22Rv1 (cell line): ENCODE measurements at regions not wholly inside any gene's neighbourhood (a gene's known extent, or its start where the extent isn't known, plus 50 kb on each side); places are given as distances from the start of the nearest gene placed in this dataset.
"Not testable (repeated sequence)": the region's sequence is repeated elsewhere in the genome, so short reads cannot be mapped to it uniquely, and the experiment has no call there.

Experiments used
- H3K27ac ChIP-seq: fragments of 450-650 bp; 2 replicates; pipeline ENCODE4 v1.5.1; 2017
- CTCF ChIP-seq: fragments of 450-650 bp; IDR thresholded peaks from 2 replicates; pipeline ENCODE4 v1.5.1; 2017; ENCODE audit warnings: mild to moderate bottlenecking
- ZFX ChIP-seq: fragments of 450-650 bp; IDR thresholded peaks from 2 replicates; pipeline ENCODE4 v1.6.1; 2017; ENCODE audit warnings: antibody characterized with exemption, borderline replicate concordance

DNA sequence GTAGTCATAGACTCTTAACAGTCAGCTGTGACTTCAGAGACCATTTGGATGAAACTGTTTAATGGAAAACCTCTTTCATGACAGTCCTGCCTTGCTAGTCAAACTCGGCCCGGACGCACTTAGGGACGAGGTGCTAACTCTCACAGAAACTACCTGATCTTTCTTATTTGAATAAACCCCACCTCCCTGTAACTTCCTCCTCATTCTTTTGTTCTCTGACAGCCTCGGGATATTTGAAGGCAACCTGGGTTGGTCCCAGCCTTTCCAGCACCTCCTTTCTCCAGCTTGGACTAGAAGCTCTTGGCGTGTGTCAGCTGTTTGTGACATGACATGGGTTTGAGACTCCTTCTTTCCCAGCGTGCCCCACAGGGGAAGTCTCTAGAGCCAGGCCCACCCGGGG lies 175.3 kb upstream of the EXOC2 start:
- H3K27ac ChIP-seq, result no peak overlapping the region
- no peak for TF ChIP-seq ZFX
- TF ChIP-seq CTCF, result no peak

- H3K27ac ChIP-seq, result no peak overlapping the region
- TF ChIP-seq ZFX, result no peak
- TF ChIP-seq CTCF, result no peak
Observed at GRCh38 chr6:867378-867777, 174.4 kb upstream of the EXOC2 start.

DNA sequence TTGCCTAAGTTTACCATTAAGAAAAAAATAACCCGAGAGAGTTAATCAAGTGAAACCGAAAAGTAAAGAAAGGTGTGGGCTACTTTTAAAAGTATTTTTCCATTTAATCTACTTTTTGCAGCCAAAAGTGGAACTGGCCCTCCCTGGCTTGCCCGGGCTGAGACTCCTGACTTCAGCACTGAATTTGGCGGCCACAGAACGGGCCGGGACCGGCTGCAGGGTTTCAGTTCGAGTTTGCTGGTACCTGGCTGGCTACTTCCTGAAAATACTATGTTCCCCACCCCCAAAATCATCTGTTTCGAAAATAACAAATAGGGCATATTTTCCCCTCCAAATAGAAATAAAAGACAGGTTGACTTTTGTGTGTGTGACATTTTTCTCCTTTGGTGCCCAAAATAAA lies 173.4 kb upstream of the EXOC2 start:
- TF ChIP-seq ZFX (no peak), CTCF (no peak)

DNA sequence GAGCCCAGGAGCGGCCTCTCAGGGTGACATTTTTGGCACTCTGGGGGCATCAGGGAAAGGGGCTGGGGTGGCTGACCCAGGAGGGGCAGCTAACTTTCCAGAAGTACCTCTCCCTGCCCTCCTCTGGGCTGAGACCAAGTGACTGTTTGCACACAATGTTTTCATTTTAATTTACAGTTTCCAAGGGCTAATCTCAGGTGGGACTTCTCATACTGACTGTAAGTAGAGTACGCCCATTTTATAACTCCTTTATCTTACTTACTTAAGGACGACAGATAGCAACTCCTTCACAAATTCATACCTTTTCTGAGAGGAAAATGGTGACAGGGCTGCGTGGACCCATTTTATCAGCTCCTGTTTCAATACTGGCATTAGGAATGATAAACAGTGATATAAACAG lies 172.9 kb upstream of the EXOC2 start:
- H3K27ac ChIP-seq, result no peak overlapping the region
- TF ChIP-seq CTCF, result no peak
- TF ChIP-seq ZFX, result no peak

More for the DNA sequence above, 173.4 kb upstream of the EXOC2 start:
- H3K27ac ChIP-seq, result no peak overlapping the region

DNA sequence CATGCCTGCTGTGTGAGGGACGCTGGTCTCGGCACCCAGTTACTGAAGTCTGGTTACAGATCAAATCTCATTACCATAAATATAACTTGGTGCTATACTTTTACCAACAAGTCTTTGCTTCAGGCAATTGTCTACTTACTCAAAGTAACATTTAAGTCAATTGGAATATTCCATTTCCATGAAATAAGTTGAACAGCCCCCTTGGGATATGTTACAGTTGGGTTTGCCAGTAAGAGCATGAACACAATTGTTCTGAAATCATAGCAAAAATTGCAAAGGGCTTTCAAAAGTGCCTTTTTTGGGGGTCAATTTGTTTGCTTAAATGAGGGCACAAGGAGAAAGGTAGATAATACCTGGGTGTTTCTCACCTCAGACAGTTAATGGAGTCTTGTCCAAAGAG lies 170.9 kb upstream of the EXOC2 start:
- TF ChIP-seq CTCF (no peak), ZFX (no peak)
- no peak overlapping the region for H3K27ac ChIP-seq

GRCh38 chr6:863127-863526 lies 170.2 kb upstream of the EXOC2 start:
- not testable (repeated sequence) for H3K27ac ChIP-seq

- TF ChIP-seq CTCF (no peak), ZFX (no peak)
- no peak overlapping the region for H3K27ac ChIP-seq
Observed at GRCh38 chr6:859936-860335, 167.0 kb upstream of the EXOC2 start.

GRCh38 chr6:854406-855118 lies 161.6 kb upstream of the EXOC2 start:
- no peak overlapping the region for H3K27ac ChIP-seq
- no peak for TF ChIP-seq ZFX
- no peak for TF ChIP-seq CTCF

- H3K27ac ChIP-seq, result not testable (repeated sequence)
Observed at GRCh38 chr6:852216-852615, 159.3 kb upstream of the EXOC2 start.
